ENCODE measurements at regions not wholly inside any gene's neighbourhood (a gene's known extent, or its start where the extent isn't known, plus 50 kb on each side); places are given as distances from the start of the nearest gene placed in this dataset.
A peak's percentile ranks its signal among the peaks of the same experiment; 100 is the strongest.

GRCh38 chr7:106430103-106430502 lies 145.3 kb upstream of the NAMPT start:
- H3K9me3 ChIP-seq: no peaks in the 10 kb centered on the region
- no peaks in the 10 kb centered on the region for H3K36me3 ChIP-seq (ENCODE audit: insufficient read depth in 1 of 2, low read depth in 1 of 2)
- peak overlapping the region; percentile 77 for H3K27ac ChIP-seq
- WGBS, 3 donors: 32 to 44% (median 34%) methylated on average over 4 of the region's 4 CpGs
- DNase-seq (no peak), ATAC-seq (peak in 3 of 4 donors; percentile 17 to 60 (median 28))
- peaks cover 28% of the 10 kb centered on the region for H3K4me1 ChIP-seq
- no peaks in the 10 kb centered on the region for H3K27me3 ChIP-seq (ENCODE audit: insufficient read depth in 3 of 3, low read length in 2 of 3)
- TF ChIP-seq CTCF (IDR thresholded peaks at IDR 0.05): no peak
- intact Hi-C loops (cut with DNase I): no loop called here
- no peak overlapping the region for H3K4me3 ChIP-seq

DNA sequence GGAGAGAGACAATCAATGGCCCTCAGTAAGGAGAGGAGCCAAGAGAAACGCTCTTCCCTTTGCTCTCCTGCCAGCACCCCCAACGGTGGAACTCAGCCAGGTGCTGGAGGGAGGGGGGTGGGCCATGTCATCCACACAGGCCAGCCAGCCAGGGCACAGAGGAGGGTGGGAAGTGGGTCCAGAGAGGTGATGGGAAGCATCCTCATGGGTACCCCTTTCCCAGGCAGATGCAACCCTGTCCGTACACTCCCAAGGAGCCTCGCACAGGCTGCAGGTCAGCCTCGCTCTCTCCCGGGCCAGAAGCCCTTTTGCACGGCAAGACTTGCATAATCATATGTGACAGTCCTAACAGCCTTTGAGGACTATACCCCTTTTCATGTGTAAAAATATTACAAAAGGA lies 142.0 kb upstream of the NAMPT start:
- no peaks in the 10 kb centered on the region for H3K27me3 ChIP-seq (ENCODE audit: insufficient read depth in 3 of 3, low read length in 2 of 3)
- DNase-seq: no peak
- WGBS, 3 donors: 67 to 73% (median 70%) methylated on average over 7 of the region's 7 CpGs
- H3K4me3 ChIP-seq: no peak overlapping the region
- H3K36me3 ChIP-seq (ENCODE audit: insufficient read depth in 1 of 2, low read depth in 1 of 2): no peaks in the 10 kb centered on the region
- no peak for TF ChIP-seq CTCF (IDR thresholded peaks at IDR 0.05)
- intact Hi-C loops (cut with DNase I): loop anchor here in 1 of 2 donors (10.0 kb wide), 1 partner anchor 142 kb away; the partner anchor contains the start of gene NAMPT
- H3K27ac ChIP-seq: no peak overlapping the region
- H3K9me3 ChIP-seq: no peaks in the 10 kb centered on the region
- peaks cover 49% of the 10 kb centered on the region for H3K4me1 ChIP-seq
- no peak for ATAC-seq

GRCh38 chr7:106425017-106425719 lies 140.4 kb upstream of the NAMPT start:
- Histone ChIP-seq H3K4me1 (peaks cover 41% of the 10 kb centered on the region), H3K27me3 (ENCODE audit: insufficient read depth in 3 of 3, low read length in 2 of 3) (no peaks in the 10 kb centered on the region), H3K9me3 (no peaks in the 10 kb centered on the region), H3K4me3 (peak overlapping the region; percentile 43), H3K27ac (peak overlapping the region; percentile 89), H3K36me3 (ENCODE audit: insufficient read depth in 1 of 2, low read depth in 1 of 2) (no peaks in the 10 kb centered on the region)
- 10 to 22% (median 14%) methylated on average over 7 of the region's 7 CpGs for WGBS, 3 donors
- ATAC-seq (peak; percentile 82 to 92 (median 84)), DNase-seq (peak; percentile 49 to 71)
- TF ChIP-seq CTCF (IDR thresholded peaks at IDR 0.05): no peak
- intact Hi-C loops (cut with DNase I): loop anchor here (1.0 to 10.0 kb wide), 2 partner anchors 140 kb away; partner anchors contain the start of gene NAMPT (in 1 of the 2)

GRCh38 chr7:106424476-106425016 lies 139.8 kb upstream of the NAMPT start:
- ATAC-seq: no peak
- no peak for DNase-seq
- Histone ChIP-seq H3K27ac (peak overlapping the region; percentile 89), H3K36me3 (ENCODE audit: insufficient read depth in 1 of 2, low read depth in 1 of 2) (no peaks in the 10 kb centered on the region), H3K4me1 (peaks cover 34% of the 10 kb centered on the region), H3K9me3 (no peaks in the 10 kb centered on the region), H3K27me3 (ENCODE audit: insufficient read depth in 3 of 3, low read length in 2 of 3) (no peaks in the 10 kb centered on the region), H3K4me3 (no peak overlapping the region)
- 10 to 21% (median 13%) methylated on average over 1 of the region's 1 CpG for WGBS, 3 donors
- intact Hi-C loops (cut with DNase I): loop anchor here (1.0 to 10.0 kb wide), 2 partner anchors 139 to 140 kb away; partner anchors contain the start of gene NAMPT (in 1 of the 2)
- TF ChIP-seq CTCF (IDR thresholded peaks at IDR 0.05): no peak
